IMR-90 (cell line): ENCODE measurements at regions not wholly inside any gene's neighbourhood (a gene's known extent, or its start where the extent isn't known, plus 50 kb on each side); places are given as distances from the start of the nearest gene placed in this dataset.

Experiments
- ATAC-seq: fragments of 200-7000 bp; cut with Tn5 transposase; 2 replicates; pipeline ENCODE4 v1.9.1; 2020; ENCODE audit warnings: low read depth, mild to moderate bottlenecking, moderate library complexity
- BruUV-seq: library from RNA; stranded (reverse); fragments of 400-500 nt; replicated peaks from 2 replicates; lab custom pipeline; 2021; lab: Mats Ljungman, UMichigan
- CTCF ChIA-PET: fragments of 300-600 bp; formaldehyde crosslinking; extraction: SDS; loops from one replicate; lab custom pipeline; 2021; ENCODE audit warnings: antibody characterized with exemption; lab: Yijun Ruan, JAX
- POLR2A ChIA-PET: fragments of 300-600 bp; sonication (Branson Sonifier 250); formaldehyde crosslinking; loops from one replicate; lab custom pipeline; 2022; ENCODE audit warnings: antibody characterized with exemption; ENCODE audit not compliant: unreplicated experiment; lab: Charles Lee
- DNase-seq: peaks from one replicate; pipeline ENCODE4 v3.0.0; 2013
- H2AFZ ChIP-seq: replicated peaks from 2 replicates; pipeline ENCODE3; 2013; ENCODE audit warnings: low read length, mild to moderate bottlenecking; ENCODE audit not compliant: poor library complexity
- H2AK5ac ChIP-seq: 2 replicates; pipeline ENCODE4 v1.6.1; 2013; ENCODE audit warnings: low read depth, low read length, inconsistent platforms
- H2AK9ac ChIP-seq: replicated peaks from 2 replicates; pipeline ENCODE3; 2013; ENCODE audit warnings: mild to moderate bottlenecking, low read depth, low read length, moderate library complexity; ENCODE audit not compliant: poor library complexity
- H2BK120ac ChIP-seq: 2 replicates; pipeline ENCODE4 v1.6.1; 2013; ENCODE audit warnings: low read depth, low read length, inconsistent platforms
- H2BK15ac ChIP-seq: 3 replicates; pipeline ENCODE4 v1.6.1; 2013; ENCODE audit warnings: low read depth, low read length, inconsistent platforms
- H2BK20ac ChIP-seq: 2 replicates; pipeline ENCODE4 v1.6.1; 2013; ENCODE audit warnings: low read depth, mild to moderate bottlenecking, inconsistent platforms, low read length, moderate library complexity
- H2BK5ac ChIP-seq: 2 replicates; pipeline ENCODE4 v1.6.1; 2013; ENCODE audit warnings: mild to moderate bottlenecking, low read depth, low read length, inconsistent platforms; ENCODE audit not compliant: poor library complexity, severe bottlenecking
- H3K14ac ChIP-seq: replicated peaks from 2 replicates; pipeline ENCODE4 v1.6.1; 2013; ENCODE audit warnings: low read depth, low read length, inconsistent platforms
- H3K18ac ChIP-seq: 2 replicates; pipeline ENCODE4 v1.6.1; 2013; ENCODE audit warnings: low read depth, low read length, control low read depth
- H3K23ac ChIP-seq: 2 replicates; pipeline ENCODE4 v1.6.1; 2013; ENCODE audit warnings: low read depth, low read length, inconsistent platforms
- H3K27ac ChIP-seq: 2 replicates; pipeline ENCODE4 v1.5.1; 2013; ENCODE audit warnings: mild to moderate bottlenecking, control low read depth, low read length; ENCODE audit not compliant: insufficient read depth
- H3K27me3 ChIP-seq: 2 replicates; pipeline ENCODE4 v1.6.1; 2013; ENCODE audit warnings: low read length; ENCODE audit not compliant: control insufficient read depth, insufficient read depth
- H3K36me3 ChIP-seq: 2 replicates; pipeline ENCODE4 v1.6.1; 2013; ENCODE audit warnings: low read length, mixed read lengths; ENCODE audit not compliant: control insufficient read depth, insufficient read depth
- H3K4ac ChIP-seq: 2 replicates; pipeline ENCODE4 v1.6.1; 2013; ENCODE audit warnings: low read depth, low read length, inconsistent platforms
- H3K4me1 ChIP-seq: 2 replicates; pipeline ENCODE4 v1.6.1; 2013; ENCODE audit warnings: low read length, mixed read lengths; ENCODE audit not compliant: control insufficient read depth, insufficient read depth
- H3K4me2 ChIP-seq: 2 replicates; pipeline ENCODE4 v1.6.1; 2013; ENCODE audit warnings: low read depth, mild to moderate bottlenecking, control low read depth, low read length, moderate library complexity
- H3K4me3 ChIP-seq: 2 replicates; pipeline ENCODE4 v1.5.1; 2013; ENCODE audit warnings: low read depth, mild to moderate bottlenecking, control low read depth, low read length, moderate library complexity; ENCODE audit not compliant: insufficient read depth
- H3K56ac ChIP-seq: 2 replicates; pipeline ENCODE4 v1.6.1; 2013; ENCODE audit warnings: low read length, inconsistent platforms; ENCODE audit not compliant: insufficient read depth; ENCODE audit errors: extremely low read depth
- H3K79me1 ChIP-seq, 2 experiments: 2 replicates each; pipeline ENCODE4 v1.6.1; 2013; ENCODE audit warnings: low read length in 2 of 2, inconsistent platforms in 1 of 2, low read depth in 1 of 2
- H3K9ac ChIP-seq: 2 replicates; pipeline ENCODE4 v1.6.1; 2013; ENCODE audit warnings: low read depth, low read length, control low read depth
- H3K9me1 ChIP-seq: 2 replicates; pipeline ENCODE4 v1.6.1; 2013; ENCODE audit warnings: low read length, inconsistent platforms; ENCODE audit not compliant: insufficient read depth
- H3K9me3 ChIP-seq: 2 replicates; pipeline ENCODE4 v1.6.1; 2013; ENCODE audit warnings: low read length; ENCODE audit not compliant: control insufficient read depth, insufficient read depth
- H4K20me1 ChIP-seq: 2 replicates; pipeline ENCODE4 v1.6.1; 2013; ENCODE audit warnings: low read length, inconsistent platforms; ENCODE audit not compliant: insufficient read depth
- H4K5ac ChIP-seq: 2 replicates; pipeline ENCODE4 v1.6.1; 2013; ENCODE audit warnings: mild to moderate bottlenecking, low read depth, low read length, control low read depth
- H4K8ac ChIP-seq, 2 experiments: 2 replicates each; pipeline ENCODE4 v1.6.1; 2013; ENCODE audit warnings: low read depth in 2 of 2, low read length in 2 of 2, control low read depth in 1 of 2, inconsistent platforms in 1 of 2
- H4K91ac ChIP-seq: 2 replicates; pipeline ENCODE4 v1.6.1; 2013; ENCODE audit warnings: low read depth, low read length, inconsistent platforms; ENCODE audit not compliant: insufficient read depth
- RAD21 ChIP-seq: IDR thresholded peaks from 2 replicates; pipeline ENCODE4 v1.6.1; 2012; ENCODE audit warnings: low read length, improper control_type of control experiment
- WGBS, 2 experiments: methylation state at CpG; one replicate each; pipeline versions ENCODE4 v1.1.5 to v1.1.7; 2013; ENCODE audit warnings: missing lambda C conversion rate in 2 of 2; ENCODE audit not compliant: insufficient read length in 1 of 2; ENCODE audit errors: extremely low coverage in 2 of 2; 5-methylcytosine and 5-hydroxymethylcytosine counted together
- dilution Hi-C: fragments of 300-500 bp; cut with HindIII; formaldehyde crosslinking; loops from one replicate; pipeline ENCODE4 v1.14.3; 2018; ENCODE audit warnings: low sequenced_read_pairs; ENCODE audit not compliant: unreplicated experiment
- in situ Hi-C: fragments of 300-500 bp; cut with MboI; formaldehyde crosslinking; loops from 3 replicates; pipeline ENCODE4 v1.14.3; 2019; ENCODE audit warnings: low sequenced_read_pairs, inconsistent platforms, mixed read lengths
- intact Hi-C: fragments of 100-400 bp; cut with micrococcal nuclease; formaldehyde crosslinking; loops from 2 replicates; pipeline ENCODE4 v1.10.0; 2022
- TF ChIP-seq, protein P1 (sequence below): fragments of 150-350 bp; IDR thresholded peaks from 2 replicates; pipeline ENCODE4 v1.6.1; 2016; ENCODE audit warnings: low read depth, mild to moderate bottlenecking, low read length, moderate library complexity, borderline replicate concordance

GRCh38 chr5:54822324-54822687, 163.1 kb downstream of the ESM1 start:
- H3K79me1 ChIP-seq: peaks cover 0 to 6% of the 10 kb centered on the region in 2 experiments; a peak in 1 of 4 replicates
- no peaks in the 10 kb centered on the region for H4K20me1 ChIP-seq
- H3K23ac ChIP-seq: no peak overlapping the region
- ChIA-PET CTCF (no interaction called here), POLR2A (no interaction called here)
- no peak overlapping the region for H2AK9ac ChIP-seq
- DNase-seq (no peak), ATAC-seq (no peak)
- H2BK120ac ChIP-seq: peak overlapping the region; percentile 96
- no peak overlapping the region for H3K4me3 ChIP-seq
- peak overlapping the region; percentile 16 to 29; a peak in 2 of 4 replicates for H4K8ac ChIP-seq
- H3K14ac ChIP-seq: peak overlapping the region; percentile 85; the same call in 1 of the 2 replicates
- H3K4ac ChIP-seq: peak overlapping the region; percentile 99
- dilution Hi-C loops (no loop called here), in situ Hi-C loops (no loop called here), intact Hi-C loops (no loop called here)
- H3K9me1 ChIP-seq: peaks cover 11% of the 10 kb centered on the region
- peak overlapping the region; percentile 88; the same call in 1 of the 3 replicates for H2BK15ac ChIP-seq
- H3K18ac ChIP-seq: peak overlapping the region; percentile 96
- H3K36me3 ChIP-seq: no peaks in the 10 kb centered on the region
- no TSS peak for BruUV-seq
- H4K5ac ChIP-seq: peak overlapping the region; percentile 91
- no peak overlapping the region for H3K4me2 ChIP-seq
- no CpG with 5 or more reads among the region's 2 CpGs for WGBS, 2 experiments
- H3K56ac ChIP-seq: no peak overlapping the region
- peak overlapping the region; percentile 98 for H3K27ac ChIP-seq
- peak overlapping the region; percentile 99 for H2BK20ac ChIP-seq
- H2AK5ac ChIP-seq: peak overlapping the region; percentile 92; the same call in 1 of the 2 replicates
- peak overlapping the region; percentile 87; the same call in 1 of the 2 replicates for H4K91ac ChIP-seq
- H3K9me3 ChIP-seq: peaks cover 2% of the 10 kb centered on the region; the same call in 1 of the 2 replicates
- H2AFZ ChIP-seq: no peak overlapping the region
- no peak overlapping the region for H3K9ac ChIP-seq
- no peak for TF ChIP-seq RAD21
- TF ChIP-seq, protein P1, sequence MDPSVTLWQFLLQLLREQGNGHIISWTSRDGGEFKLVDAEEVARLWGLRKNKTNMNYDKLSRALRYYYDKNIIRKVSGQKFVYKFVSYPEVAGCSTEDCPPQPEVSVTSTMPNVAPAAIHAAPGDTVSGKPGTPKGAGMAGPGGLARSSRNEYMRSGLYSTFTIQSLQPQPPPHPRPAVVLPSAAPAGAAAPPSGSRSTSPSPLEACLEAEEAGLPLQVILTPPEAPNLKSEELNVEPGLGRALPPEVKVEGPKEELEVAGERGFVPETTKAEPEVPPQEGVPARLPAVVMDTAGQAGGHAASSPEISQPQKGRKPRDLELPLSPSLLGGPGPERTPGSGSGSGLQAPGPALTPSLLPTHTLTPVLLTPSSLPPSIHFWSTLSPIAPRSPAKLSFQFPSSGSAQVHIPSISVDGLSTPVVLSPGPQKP: no peak
- H3K4me1 ChIP-seq: peaks cover 27% of the 10 kb centered on the region
- H2BK5ac ChIP-seq: peak overlapping the region; percentile 88
- H3K27me3 ChIP-seq: no peaks in the 10 kb centered on the region
